ENCODE measurements at regions not wholly inside any gene's neighbourhood (a gene's known extent, or its start where the extent isn't known, plus 50 kb on each side); places are given as distances from the start of the nearest gene placed in this dataset.

DNA sequence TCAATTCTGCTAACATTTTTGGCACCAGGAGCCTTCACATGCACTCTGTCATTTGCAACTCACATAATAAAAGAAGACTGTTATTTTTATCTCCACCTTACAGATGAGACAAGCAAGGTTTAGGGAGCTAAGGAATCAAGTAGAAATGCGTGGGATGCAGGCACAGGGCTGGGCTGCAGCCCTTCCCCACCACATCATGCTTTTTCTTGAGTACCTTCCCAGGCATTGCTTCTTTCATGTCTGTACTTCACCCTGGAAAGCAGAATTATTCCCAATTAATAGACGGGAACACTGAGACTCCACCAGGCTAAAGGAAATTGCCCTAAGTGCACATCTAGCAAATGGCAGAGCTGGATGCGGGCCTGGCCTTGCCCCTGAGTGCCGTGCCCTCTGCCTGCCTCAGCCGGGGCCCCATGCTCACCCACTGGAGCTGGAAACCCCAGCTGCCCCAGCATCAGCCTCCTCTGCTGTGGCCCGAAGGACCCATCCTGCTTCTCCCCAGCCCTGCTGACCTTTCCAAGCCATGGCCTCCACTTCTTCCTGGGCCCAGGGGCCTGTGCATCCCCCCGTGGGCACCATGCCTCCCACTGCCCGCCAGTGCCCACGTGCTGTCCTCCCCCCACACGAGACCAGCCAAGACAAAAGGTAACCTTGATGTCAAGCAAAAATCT is 257.5 kb downstream of the TOMM20 start:
- H3K4me3 ChIP-seq (ENCODE audit: low read length): no peak overlapping the region
- H3K27ac ChIP-seq (ENCODE audit: low read depth, low read length): peak overlapping the region; percentile 22
- ChIA-PET POLR2A (no interaction called here), CTCF (no interaction called here)
- H3K36me3 ChIP-seq (ENCODE audit: insufficient read depth, low read length): no peaks in the 10 kb centered on the region
- peaks cover 6 to 10% (median 10%) of the 10 kb centered on the region in 3 donors for H3K4me1 Mint-ChIP-seq
- no peaks in the 10 kb centered on the region for H3K27me3 ChIP-seq (ENCODE audit: insufficient read depth, low read length, poor library complexity, severe bottlenecking)
- H3K27me3 Mint-ChIP-seq: no peaks in the 10 kb centered on the region
- no peaks in the 10 kb centered on the region for H3K4me1 ChIP-seq (ENCODE audit: insufficient read depth, low read length)
- H3K27ac Mint-ChIP-seq: peak overlapping the region in 2 of 8 donors; percentile 0 to 5
- no peak for DNase-seq
- no peaks in the 10 kb centered on the region for H3K9me3 ChIP-seq (ENCODE audit: low read length)
- H3K9me3 Mint-ChIP-seq: no peaks in the 10 kb centered on the region
- no peaks in the 10 kb centered on the region for H3K36me3 Mint-ChIP-seq
- H3K4me3 Mint-ChIP-seq: no peak overlapping the region

DNA sequence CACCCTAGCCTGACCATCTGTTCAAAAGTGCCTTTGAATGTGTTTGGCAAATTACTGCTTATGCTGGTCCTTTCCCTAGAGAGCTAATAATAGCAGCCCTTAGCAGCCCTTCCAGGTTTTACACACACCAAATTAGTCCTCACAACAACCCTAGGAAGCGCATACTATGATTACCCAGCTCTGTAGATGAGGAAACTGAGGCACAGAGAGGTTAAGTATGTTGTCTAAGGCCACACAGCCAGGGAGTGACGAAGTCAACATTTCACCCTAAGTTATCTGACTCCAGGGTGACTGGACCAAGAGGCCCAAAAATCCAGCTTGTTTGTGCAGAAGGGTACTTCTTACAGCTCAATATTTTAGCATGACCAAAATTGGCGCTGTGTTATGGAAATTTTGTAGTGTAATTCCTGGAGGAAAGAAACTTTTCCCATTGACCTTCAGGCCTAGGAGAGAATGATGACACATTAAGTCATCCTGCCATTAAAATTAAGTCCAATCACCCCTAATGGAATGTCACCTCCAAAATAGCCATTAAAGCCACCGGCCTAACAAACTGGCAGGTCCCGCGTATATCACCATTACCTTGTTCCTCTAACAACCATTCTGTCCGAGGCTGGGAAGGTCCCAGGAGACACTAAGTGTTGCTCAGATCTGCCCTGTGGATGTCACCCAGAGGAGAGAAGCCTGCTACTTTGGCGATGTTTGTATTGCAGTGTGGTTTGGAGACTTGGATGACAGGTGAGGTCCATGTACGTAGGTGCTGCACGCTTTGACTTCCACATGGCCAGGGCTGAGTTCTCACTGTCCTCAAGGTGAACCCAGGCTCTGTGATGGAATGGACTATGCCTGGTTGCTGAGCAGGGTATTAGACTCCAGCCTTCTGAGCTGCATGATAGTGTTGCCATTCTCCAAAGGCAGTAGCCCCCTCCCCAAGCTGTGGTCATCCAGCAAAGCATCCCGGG is 258.3 kb downstream of the TOMM20 start:
- CTCF ChIA-PET: no interaction called here
- Histone ChIP-seq H3K36me3 (ENCODE audit: insufficient read depth, low read length) (no peaks in the 10 kb centered on the region), H3K4me1 (ENCODE audit: insufficient read depth, low read length) (no peaks in the 10 kb centered on the region), H3K27me3 (ENCODE audit: insufficient read depth, low read length, poor library complexity, severe bottlenecking) (no peaks in the 10 kb centered on the region), H3K4me3 (ENCODE audit: low read length) (no peak overlapping the region), H3K27ac (ENCODE audit: low read depth, low read length) (peak overlapping the region; percentile 22), H3K9me3 (ENCODE audit: low read length) (no peaks in the 10 kb centered on the region)
- H3K4me1 Mint-ChIP-seq: peaks cover 6 to 12% (median 12%) of the 10 kb centered on the region in 3 donors
- no peak overlapping the region for H3K4me3 Mint-ChIP-seq
- peak overlapping the region in 2 of 8 donors; percentile 19 to 88 for H3K27ac Mint-ChIP-seq
- no peaks in the 10 kb centered on the region for H3K36me3 Mint-ChIP-seq
- H3K9me3 Mint-ChIP-seq: no peaks in the 10 kb centered on the region
- H3K27me3 Mint-ChIP-seq: no peaks in the 10 kb centered on the region
- POLR2A ChIA-PET: no interaction called here
- no peak for DNase-seq

DNA sequence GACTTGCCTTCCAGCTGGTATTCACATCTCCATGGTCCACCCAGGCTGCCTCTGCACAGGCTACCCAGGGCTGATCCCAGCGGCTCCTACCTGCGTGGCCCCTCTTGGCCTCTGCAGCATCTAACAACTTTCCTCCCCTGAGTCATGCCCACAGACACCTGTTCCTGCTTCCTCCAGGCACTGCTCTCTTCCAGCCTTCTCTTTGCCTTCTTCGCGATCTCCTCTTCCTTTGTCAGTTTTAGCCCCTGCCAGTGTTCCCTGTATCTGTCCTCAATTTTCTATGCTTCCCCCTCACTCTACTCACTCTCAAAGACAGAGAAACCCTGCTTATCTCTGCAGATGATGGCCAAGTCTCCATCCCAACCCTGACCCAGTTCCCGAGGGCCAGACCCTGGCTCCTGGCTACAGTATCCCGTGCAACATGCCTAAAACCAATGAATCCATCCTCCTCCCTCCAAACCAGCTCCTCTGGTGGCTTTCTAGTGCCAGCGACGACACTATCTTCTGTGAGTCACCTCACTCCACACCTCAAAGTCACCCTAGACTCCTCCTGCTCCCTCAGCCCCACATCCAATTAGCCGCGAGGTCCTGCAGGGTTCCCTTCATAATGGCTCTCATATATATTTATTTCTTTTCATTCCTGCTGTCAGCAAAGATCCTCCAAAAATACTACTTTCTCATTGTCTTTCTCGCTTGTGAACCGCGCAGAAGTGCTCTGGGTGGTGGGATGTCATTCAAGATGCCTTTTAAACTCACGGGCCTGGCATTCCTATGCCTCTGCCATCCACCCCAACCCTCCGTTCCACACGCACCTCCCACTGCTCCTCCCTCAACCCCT is 259.2 kb downstream of the TOMM20 start:
- Mint-ChIP-seq H3K36me3 (no peaks in the 10 kb centered on the region), H3K27me3 (peaks cover 0 to 1% of the 10 kb centered on the region in 2 donors), H3K27ac (peak overlapping the region in 2 of 8 donors; percentile 10 to 19), H3K4me1 (peaks cover 6 to 12% (median 12%) of the 10 kb centered on the region in 3 donors), H3K4me3 (no peak overlapping the region), H3K9me3 (no peaks in the 10 kb centered on the region)
- no peaks in the 10 kb centered on the region for H3K36me3 ChIP-seq (ENCODE audit: insufficient read depth, low read length)
- CTCF ChIA-PET: no interaction called here
- H3K27ac ChIP-seq (ENCODE audit: low read depth, low read length): peak overlapping the region; percentile 22
- POLR2A ChIA-PET: no interaction called here
- DNase-seq: no peak
- no peaks in the 10 kb centered on the region for H3K27me3 ChIP-seq (ENCODE audit: insufficient read depth, low read length, poor library complexity, severe bottlenecking)
- H3K9me3 ChIP-seq (ENCODE audit: low read length): no peaks in the 10 kb centered on the region
- H3K4me1 ChIP-seq (ENCODE audit: insufficient read depth, low read length): no peaks in the 10 kb centered on the region
- no peak overlapping the region for H3K4me3 ChIP-seq (ENCODE audit: low read length)

DNA sequence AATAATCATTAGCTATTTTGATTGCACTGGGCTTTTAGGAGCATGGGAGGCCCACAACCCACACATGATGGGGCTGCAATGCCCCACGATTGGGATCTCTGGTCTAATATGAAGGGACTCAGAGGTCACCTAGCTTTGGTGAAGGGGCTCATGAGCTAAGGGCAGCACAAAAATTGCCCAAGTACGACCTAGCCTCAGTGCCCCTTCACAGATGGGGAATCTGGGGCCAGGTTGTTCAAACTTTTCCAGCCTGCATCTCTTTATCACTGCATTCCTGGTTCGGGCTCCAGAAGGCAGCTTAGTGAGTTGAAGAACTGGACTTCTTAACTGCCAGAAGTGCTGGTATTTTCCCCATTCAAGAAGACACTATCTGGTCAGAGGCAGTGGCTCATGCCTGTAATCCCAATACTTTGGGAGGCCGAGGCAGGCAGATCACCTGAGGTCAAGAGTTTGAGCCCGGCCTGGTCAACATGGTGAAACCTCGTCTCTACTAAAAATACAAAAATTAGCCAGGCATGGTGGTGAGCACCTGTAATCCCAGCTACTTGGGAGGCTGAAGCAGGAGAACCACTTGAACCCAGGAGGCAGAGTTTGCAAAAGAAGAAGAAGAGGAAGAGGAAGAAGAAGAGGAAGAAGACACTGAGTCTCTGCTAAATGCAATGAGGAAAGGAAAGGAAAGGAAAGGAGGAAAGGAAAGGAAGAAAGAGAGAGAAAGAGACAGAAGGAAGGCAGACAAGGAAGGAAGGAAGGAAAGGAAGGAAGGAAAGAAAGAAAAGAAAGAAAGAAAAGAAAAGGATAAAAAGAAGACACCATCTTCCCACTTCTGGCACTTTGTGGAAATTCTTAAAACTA is 258.5 kb upstream of the IRF2BP2 start:
- Histone ChIP-seq H3K27me3 (ENCODE audit: insufficient read depth, low read length, poor library complexity, severe bottlenecking) (no peaks in the 10 kb centered on the region), H3K4me1 (ENCODE audit: insufficient read depth, low read length) (no peaks in the 10 kb centered on the region), H3K4me3 (ENCODE audit: low read length) (no peak overlapping the region), H3K36me3 (ENCODE audit: insufficient read depth, low read length) (no peaks in the 10 kb centered on the region), H3K9me3 (ENCODE audit: low read length) (no peaks in the 10 kb centered on the region), H3K27ac (ENCODE audit: low read depth, low read length) (peak overlapping the region; percentile 80)
- no peaks in the 10 kb centered on the region for H3K36me3 Mint-ChIP-seq
- peak overlapping the region in 3 of 8 donors; percentile 20 to 77 (median 37) for H3K27ac Mint-ChIP-seq
- CTCF ChIA-PET: interaction anchor here (0.9 kb wide), 1 partner anchor 11 kb away, joined by 3 read pairs; no protein-coding TSS in a partner anchor
- H3K4me3 Mint-ChIP-seq: no peak overlapping the region
- POLR2A ChIA-PET: no interaction called here
- no peak for DNase-seq
- H3K4me1 Mint-ChIP-seq: peaks cover 6 to 12% (median 12%) of the 10 kb centered on the region in 3 donors
- H3K9me3 Mint-ChIP-seq: no peaks in the 10 kb centered on the region
- peaks cover 0 to 1% of the 10 kb centered on the region in 2 donors for H3K27me3 Mint-ChIP-seq

DNA sequence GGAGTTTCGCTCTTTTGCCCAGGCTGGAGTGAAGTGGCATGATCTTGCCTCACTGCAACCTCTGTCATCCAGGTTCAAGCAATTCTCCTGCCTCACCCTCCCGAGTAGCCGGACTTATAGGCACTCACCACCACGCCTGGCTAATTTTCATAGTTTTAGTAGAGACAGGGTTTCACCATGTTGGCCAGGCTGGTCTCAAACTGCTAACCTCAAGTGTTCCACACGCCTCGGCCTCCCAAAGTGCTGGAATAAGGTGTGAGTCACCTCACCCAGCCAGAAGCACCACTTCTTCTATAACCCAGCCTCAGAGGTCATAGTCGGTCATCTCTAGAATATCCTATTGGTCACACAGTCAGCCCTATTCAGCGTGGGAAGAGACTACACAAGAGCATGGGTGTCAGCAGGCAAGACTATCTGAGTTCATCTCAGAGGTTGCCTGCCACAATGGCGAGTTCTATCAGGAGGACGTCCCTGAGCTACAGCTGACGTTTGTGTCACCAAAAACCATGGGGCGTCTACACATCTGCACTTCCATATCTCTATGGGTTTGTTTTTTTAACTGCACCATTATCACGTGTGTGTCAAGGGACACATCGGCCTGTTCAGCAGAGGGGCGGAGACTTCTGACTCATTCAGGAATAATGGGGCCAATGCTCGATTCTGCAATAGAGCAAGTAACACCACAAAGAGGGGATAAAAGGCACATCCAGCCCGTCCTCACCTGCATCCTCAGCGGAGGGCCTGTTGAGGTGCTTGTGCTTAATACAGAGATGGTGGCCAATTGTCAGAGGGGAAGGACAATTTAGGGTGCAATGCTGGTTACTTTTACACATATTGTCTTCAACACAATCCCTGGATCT is 256.3 kb upstream of the IRF2BP2 start:
- ChIA-PET POLR2A (no interaction called here), CTCF (no interaction called here)
- no peak for DNase-seq
- H3K9me3 Mint-ChIP-seq: no peaks in the 10 kb centered on the region
- H3K27me3 ChIP-seq (ENCODE audit: insufficient read depth, low read length, poor library complexity, severe bottlenecking): no peaks in the 10 kb centered on the region
- H3K36me3 Mint-ChIP-seq: no peaks in the 10 kb centered on the region
- H3K9me3 ChIP-seq (ENCODE audit: low read length): no peaks in the 10 kb centered on the region
- no peaks in the 10 kb centered on the region for H3K36me3 ChIP-seq (ENCODE audit: insufficient read depth, low read length)
- peaks cover 6 to 12% (median 12%) of the 10 kb centered on the region in 3 donors for H3K4me1 Mint-ChIP-seq
- no peak overlapping the region for H3K4me3 Mint-ChIP-seq
- peaks cover 0 to 1% of the 10 kb centered on the region in 2 donors for H3K27me3 Mint-ChIP-seq
- no peaks in the 10 kb centered on the region for H3K4me1 ChIP-seq (ENCODE audit: insufficient read depth, low read length)
- no peak overlapping the region for H3K4me3 ChIP-seq (ENCODE audit: low read length)
- H3K27ac Mint-ChIP-seq: peak overlapping the region in 4 of 8 donors; percentile 38 to 80 (median 50)
- peak overlapping the region; percentile 80 for H3K27ac ChIP-seq (ENCODE audit: low read depth, low read length)

DNA sequence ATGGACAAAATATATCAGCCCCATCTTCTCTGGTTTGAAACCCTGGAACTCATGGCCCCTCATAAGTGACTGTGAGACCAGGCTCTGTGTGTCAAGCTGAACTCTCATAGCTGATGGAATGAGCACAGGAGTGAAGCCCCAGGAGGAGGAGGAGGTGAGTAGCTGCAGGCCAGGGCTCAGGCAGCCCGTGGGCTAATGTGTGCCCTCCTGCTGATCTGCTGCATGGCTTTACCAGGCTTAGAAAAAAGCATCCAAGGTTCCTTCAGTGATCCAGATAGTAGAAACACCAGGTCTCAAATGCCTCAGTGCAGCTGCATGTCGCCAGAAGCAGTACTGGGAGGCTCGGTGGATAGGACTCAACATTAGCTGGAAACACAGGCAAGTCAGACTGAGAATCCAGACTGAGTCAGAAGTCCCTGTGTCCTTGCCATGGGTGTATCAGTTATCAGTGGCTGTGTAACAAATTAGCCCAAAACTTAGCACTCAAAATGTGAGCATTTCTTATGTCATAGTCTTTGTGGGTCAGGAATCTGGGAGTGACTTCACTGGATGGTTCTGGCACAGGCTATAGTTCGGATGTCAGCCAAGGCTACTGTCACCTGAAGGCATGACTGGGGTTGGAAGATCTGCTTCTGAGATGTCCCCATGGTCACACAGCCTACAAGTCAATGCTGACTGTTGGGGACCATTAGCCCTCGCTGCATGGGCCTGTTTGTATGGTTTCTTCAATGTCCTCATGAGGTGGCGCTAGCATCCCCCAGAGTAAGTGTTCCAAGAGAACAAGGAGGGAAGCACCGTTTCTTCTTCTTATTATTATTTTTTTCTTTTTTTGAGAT is 255.4 kb upstream of the IRF2BP2 start:
- peaks cover 0 to 1% of the 10 kb centered on the region in 2 donors for H3K27me3 Mint-ChIP-seq
- ChIA-PET CTCF (interaction anchor here (1.4 to 1.7 kb wide), 2 partner anchors 9 to 218 kb away, joined by 3 to 4 read pairs; no protein-coding TSS in a partner anchor), POLR2A (no interaction called here)
- peak overlapping the region; percentile 80 for H3K27ac ChIP-seq (ENCODE audit: low read depth, low read length)
- no peaks in the 10 kb centered on the region for H3K4me1 ChIP-seq (ENCODE audit: insufficient read depth, low read length)
- no peaks in the 10 kb centered on the region for H3K27me3 ChIP-seq (ENCODE audit: insufficient read depth, low read length, poor library complexity, severe bottlenecking)
- no peaks in the 10 kb centered on the region for H3K36me3 ChIP-seq (ENCODE audit: insufficient read depth, low read length)
- H3K4me3 Mint-ChIP-seq: no peak overlapping the region
- no peak overlapping the region for H3K4me3 ChIP-seq (ENCODE audit: low read length)
- no peaks in the 10 kb centered on the region for H3K36me3 Mint-ChIP-seq
- peaks cover 0 to 4% (median 0%) of the 10 kb centered on the region in 5 donors for H3K9me3 Mint-ChIP-seq
- peak overlapping the region in 1 of 8 donors; percentile 66 for H3K27ac Mint-ChIP-seq
- DNase-seq: no peak
- peaks cover 6 to 12% (median 12%) of the 10 kb centered on the region in 3 donors for H3K4me1 Mint-ChIP-seq
- H3K9me3 ChIP-seq (ENCODE audit: low read length): no peaks in the 10 kb centered on the region

Data from CD8-positive, alpha-beta memory T cell (primary cell).